ENCODE measurements at regions not wholly inside any gene's neighbourhood (a gene's known extent, or its start where the extent isn't known, plus 50 kb on each side); places are given as distances from the start of the nearest gene placed in this dataset.

DNA sequence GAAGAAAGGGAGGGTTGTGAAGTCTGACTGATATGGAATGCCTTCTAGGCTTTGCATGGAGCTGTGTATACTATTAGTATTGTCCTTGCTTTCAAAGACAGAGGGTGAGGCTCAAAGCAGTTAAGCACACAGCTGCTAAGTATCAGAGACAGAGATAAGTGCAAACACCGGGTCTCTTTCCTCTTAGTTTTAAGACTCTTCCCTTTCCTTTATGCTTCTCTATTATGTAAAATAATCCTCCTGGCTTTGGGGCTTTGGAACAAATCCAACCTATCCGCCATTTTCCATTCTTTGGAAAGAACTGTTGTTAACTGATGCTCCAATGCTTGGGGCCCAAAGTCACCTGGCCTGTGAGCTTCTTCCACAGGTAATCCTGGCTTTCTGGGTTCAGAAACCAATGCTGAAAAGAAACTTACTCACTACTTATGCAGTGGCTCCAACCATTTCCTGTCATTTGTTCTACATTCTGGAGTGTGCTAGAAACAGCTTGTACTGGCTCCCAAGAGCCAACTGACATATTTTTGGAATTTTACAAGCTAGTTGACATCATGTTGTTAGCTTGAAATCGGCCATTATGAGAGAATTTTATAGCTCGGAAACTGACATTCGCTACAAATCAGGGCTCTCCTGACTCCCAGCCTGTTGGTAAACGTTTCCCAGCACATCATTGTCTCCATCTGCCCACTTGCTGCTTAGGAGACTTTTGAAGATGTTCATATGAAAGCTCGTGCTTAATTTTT lies 67.5 kb downstream of the DNTTIP2 start:
- Histone ChIP-seq H3K27ac (no peak overlapping the region), H3K9ac (no peak overlapping the region), H2AFZ (ENCODE audit: low read depth) (no peak overlapping the region)

DNA sequence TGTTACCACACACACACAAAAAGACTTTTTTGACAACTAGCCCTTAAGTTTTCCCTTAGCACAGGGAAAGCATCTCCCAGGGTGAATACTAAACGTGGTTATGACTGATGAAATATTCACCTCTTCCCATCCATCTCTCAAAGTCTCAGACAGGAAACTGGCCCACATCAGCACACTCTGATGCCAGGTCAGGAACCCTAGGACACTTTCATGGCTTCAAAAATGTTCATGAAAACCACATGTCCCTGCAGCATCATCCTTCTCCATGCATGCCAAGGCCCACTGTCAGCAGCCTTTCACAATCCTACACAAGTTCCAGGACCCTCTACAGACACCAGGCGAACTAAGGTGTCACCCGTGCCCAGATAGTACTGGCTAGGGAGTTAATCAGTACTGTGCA lies 68.7 kb downstream of the DNTTIP2 start:
- no peaks in the 10 kb centered on the region for H3K4me1 ChIP-seq (ENCODE audit: low read depth, poor library complexity, severe bottlenecking)

More for the DNA sequence above, 67.5 kb downstream of the DNTTIP2 start:
- Histone ChIP-seq H3K4me2 (no peak overlapping the region), H3K79me2 (ENCODE audit: insufficient read depth, low read depth) (no peaks in the 10 kb centered on the region), H3K4me3 (IDR thresholded peaks at IDR 0.05; ENCODE audit: insufficient read depth, low read depth, low read length) (no peak overlapping the region), H3K36me3 (ENCODE audit: insufficient read depth) (no peaks in the 10 kb centered on the region), H3K27me3 (ENCODE audit: insufficient read depth, low read depth) (no peaks in the 10 kb centered on the region), H3K4me1 (ENCODE audit: low read depth, poor library complexity, severe bottlenecking) (no peaks in the 10 kb centered on the region), H4K20me1 (ENCODE audit: insufficient read depth) (no peaks in the 10 kb centered on the region)
- TF ChIP-seq, protein P1, sequence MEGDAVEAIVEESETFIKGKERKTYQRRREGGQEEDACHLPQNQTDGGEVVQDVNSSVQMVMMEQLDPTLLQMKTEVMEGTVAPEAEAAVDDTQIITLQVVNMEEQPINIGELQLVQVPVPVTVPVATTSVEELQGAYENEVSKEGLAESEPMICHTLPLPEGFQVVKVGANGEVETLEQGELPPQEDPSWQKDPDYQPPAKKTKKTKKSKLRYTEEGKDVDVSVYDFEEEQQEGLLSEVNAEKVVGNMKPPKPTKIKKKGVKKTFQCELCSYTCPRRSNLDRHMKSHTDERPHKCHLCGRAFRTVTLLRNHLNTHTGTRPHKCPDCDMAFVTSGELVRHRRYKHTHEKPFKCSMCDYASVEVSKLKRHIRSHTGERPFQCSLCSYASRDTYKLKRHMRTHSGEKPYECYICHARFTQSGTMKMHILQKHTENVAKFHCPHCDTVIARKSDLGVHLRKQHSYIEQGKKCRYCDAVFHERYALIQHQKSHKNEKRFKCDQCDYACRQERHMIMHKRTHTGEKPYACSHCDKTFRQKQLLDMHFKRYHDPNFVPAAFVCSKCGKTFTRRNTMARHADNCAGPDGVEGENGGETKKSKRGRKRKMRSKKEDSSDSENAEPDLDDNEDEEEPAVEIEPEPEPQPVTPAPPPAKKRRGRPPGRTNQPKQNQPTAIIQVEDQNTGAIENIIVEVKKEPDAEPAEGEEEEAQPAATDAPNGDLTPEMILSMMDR (conservative IDR thresholded peaks at IDR 0.05; ENCODE audit: low read depth, low read length), result no peak

DNA sequence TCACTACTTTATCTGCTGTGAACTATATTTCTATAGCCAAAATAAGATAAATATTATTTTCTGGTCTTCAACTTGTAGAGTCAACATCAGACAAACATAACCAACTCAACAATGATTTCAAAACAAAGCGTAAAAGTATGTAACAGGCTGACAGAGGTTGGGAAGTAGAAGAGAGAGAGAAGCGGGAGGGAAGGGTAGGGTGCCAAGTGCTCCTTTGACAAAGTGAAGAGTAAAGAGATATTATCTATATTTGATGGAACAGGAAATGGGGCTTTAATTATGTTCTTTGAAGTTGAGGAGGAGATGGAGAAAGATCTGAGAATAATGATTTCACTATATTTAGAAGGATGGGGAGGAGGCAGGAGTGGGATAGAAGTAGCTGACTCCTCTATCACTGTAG lies 70.1 kb downstream of the DNTTIP2 start:
- H3K4me3 ChIP-seq (IDR thresholded peaks at IDR 0.05; ENCODE audit: insufficient read depth, low read depth, low read length), result no peak overlapping the region
- H3K9ac ChIP-seq, result no peak overlapping the region
- H2AFZ ChIP-seq (ENCODE audit: low read depth), result no peak overlapping the region
- no peak overlapping the region for H3K27ac ChIP-seq
- H3K27me3 ChIP-seq (ENCODE audit: insufficient read depth, low read depth), result no peaks in the 10 kb centered on the region
- TF ChIP-seq, protein P1 (conservative IDR thresholded peaks at IDR 0.05; ENCODE audit: low read depth, low read length), result no peak
- H4K20me1 ChIP-seq (ENCODE audit: insufficient read depth), result no peaks in the 10 kb centered on the region
- no peaks in the 10 kb centered on the region for H3K79me2 ChIP-seq (ENCODE audit: insufficient read depth, low read depth)
- H3K4me1 ChIP-seq (ENCODE audit: low read depth, poor library complexity, severe bottlenecking), result no peaks in the 10 kb centered on the region
- H3K36me3 ChIP-seq (ENCODE audit: insufficient read depth), result no peaks in the 10 kb centered on the region
- no peak overlapping the region for H3K4me2 ChIP-seq

More for the DNA sequence above, 68.7 kb downstream of the DNTTIP2 start:
- Histone ChIP-seq H3K27me3 (ENCODE audit: insufficient read depth, low read depth) (no peaks in the 10 kb centered on the region), H3K27ac (no peak overlapping the region), H4K20me1 (ENCODE audit: insufficient read depth) (no peaks in the 10 kb centered on the region), H2AFZ (ENCODE audit: low read depth) (no peak overlapping the region), H3K4me3 (IDR thresholded peaks at IDR 0.05; ENCODE audit: insufficient read depth, low read depth, low read length) (no peak overlapping the region), H3K79me2 (ENCODE audit: insufficient read depth, low read depth) (no peaks in the 10 kb centered on the region), H3K4me2 (no peak overlapping the region), H3K9ac (no peak overlapping the region), H3K36me3 (ENCODE audit: insufficient read depth) (no peaks in the 10 kb centered on the region)
- TF ChIP-seq, protein P1 (conservative IDR thresholded peaks at IDR 0.05; ENCODE audit: low read depth, low read length), result no peak

DNA sequence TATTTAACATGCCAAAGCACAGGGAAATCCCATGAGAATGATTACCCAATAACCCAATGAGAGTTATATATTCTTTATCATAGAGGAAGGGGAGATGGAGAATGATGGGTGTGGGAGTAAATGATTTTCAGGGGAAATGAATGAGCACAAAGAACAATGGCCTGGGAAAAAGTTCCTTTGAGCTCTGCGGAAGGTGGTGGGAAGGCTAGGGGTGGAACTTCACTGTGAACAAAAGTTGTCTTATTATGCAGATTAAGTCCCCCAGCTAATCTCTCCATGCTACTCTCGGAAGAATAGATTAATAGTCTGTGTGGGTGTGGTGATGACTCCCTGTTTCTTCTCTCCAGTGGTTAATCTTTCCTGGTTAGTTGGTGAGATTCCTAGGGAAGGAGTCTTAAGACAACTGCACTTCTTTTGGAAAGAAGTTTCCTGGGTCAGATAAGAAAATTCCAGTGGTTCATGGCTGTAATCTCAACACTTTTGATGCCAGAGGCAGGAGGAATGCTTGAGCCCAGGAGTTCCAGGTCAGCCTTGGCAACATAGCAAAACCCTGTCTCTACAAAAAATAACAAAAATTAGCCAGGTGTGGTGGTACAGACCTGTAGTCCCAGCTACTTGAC lies 71.6 kb downstream of the DNTTIP2 start:
- Histone ChIP-seq H3K36me3 (ENCODE audit: insufficient read depth) (no peaks in the 10 kb centered on the region), H4K20me1 (ENCODE audit: insufficient read depth) (no peaks in the 10 kb centered on the region), H3K27ac (no peak overlapping the region)

More for the DNA sequence above, 71.6 kb downstream of the DNTTIP2 start:
- no peak overlapping the region for H3K9ac ChIP-seq
- H3K79me2 ChIP-seq (ENCODE audit: insufficient read depth, low read depth), result no peaks in the 10 kb centered on the region
- H3K4me3 ChIP-seq (IDR thresholded peaks at IDR 0.05; ENCODE audit: insufficient read depth, low read depth, low read length), result no peak overlapping the region
- no peaks in the 10 kb centered on the region for H3K4me1 ChIP-seq (ENCODE audit: low read depth, poor library complexity, severe bottlenecking)
- no peaks in the 10 kb centered on the region for H3K27me3 ChIP-seq (ENCODE audit: insufficient read depth, low read depth)
- TF ChIP-seq, protein P1 (conservative IDR thresholded peaks at IDR 0.05; ENCODE audit: low read depth, low read length), result no peak
- no peak overlapping the region for H3K4me2 ChIP-seq
- H2AFZ ChIP-seq (ENCODE audit: low read depth), result no peak overlapping the region

Data from KMS-11 (cell line).